HPDE6-E6E7 (cell line): ENCODE measurements at regions not wholly inside any gene's neighbourhood (a gene's known extent, or its start where the extent isn't known, plus 50 kb on each side); places are given as distances from the start of the nearest gene placed in this dataset.
"Not testable (repeated sequence)": the region's sequence is repeated elsewhere in the genome, so short reads cannot be mapped to it uniquely, and the experiment has no call there.

Source experiments
- DNase-seq: peaks from one replicate; pipeline ENCODE4 v3.0.0; 2011; ENCODE audit warnings: missing footprints; ENCODE audit errors: extremely low spot score

- DNase-seq: no peak
Observed at GRCh38 chr2:122019724-122020123, 264.3 kb downstream of the TSN start.

- no peak for DNase-seq
Observed at GRCh38 chr2:122020377-122020776, 264.9 kb downstream of the TSN start.

GRCh38 chr2:122021941-122022340, 266.5 kb downstream of the TSN start:
- DNase-seq: no peak

- no peak for DNase-seq
Observed at GRCh38 chr2:122022531-122022930, 267.1 kb downstream of the TSN start.

- no peak for DNase-seq
Observed at GRCh38 chr2:122023059-122023864, 267.8 kb downstream of the TSN start.

GRCh38 chr2:122027510-122028217, 272.2 kb downstream of the TSN start:
- DNase-seq: no peak

GRCh38 chr2:122028371-122029100, 273.1 kb downstream of the TSN start:
- DNase-seq: peak; percentile 26

- DNase-seq: no peak
Observed at GRCh38 chr2:122029456-122029855, 274.0 kb downstream of the TSN start.

GRCh38 chr2:122029945-122030344, 274.5 kb downstream of the TSN start:
- DNase-seq: no peak

- DNase-seq: no peak
Observed at GRCh38 chr2:122031544-122032263, 276.3 kb downstream of the TSN start.

GRCh38 chr2:122032264-122032645, 276.8 kb downstream of the TSN start:
- DNase-seq: no peak

- DNase-seq: no peak
Observed at GRCh38 chr2:122033778-122034177, 278.3 kb downstream of the TSN start.

GRCh38 chr2:122034344-122034743, 278.9 kb downstream of the TSN start:
- no peak for DNase-seq

- DNase-seq: no peak
Observed at GRCh38 chr2:122034777-122035176, 279.3 kb downstream of the TSN start.

- not testable (repeated sequence) for DNase-seq
Observed at GRCh38 chr2:122038816-122039215, 283.4 kb downstream of the TSN start.

GRCh38 chr2:122041455-122041854, 286.0 kb downstream of the TSN start:
- no peak for DNase-seq

GRCh38 chr2:122051659-122052058, 296.2 kb downstream of the TSN start:
- not testable (repeated sequence) for DNase-seq

- no peak for DNase-seq
Observed at GRCh38 chr2:122055521-122055931, 300.1 kb downstream of the TSN start.

GRCh38 chr2:122056853-122057252, 301.4 kb downstream of the TSN start:
- no peak for DNase-seq

- no peak for DNase-seq
Observed at GRCh38 chr2:122061206-122061605, 305.8 kb downstream of the TSN start.

- DNase-seq: no peak
Observed at GRCh38 chr2:122061831-122062230, 306.4 kb downstream of the TSN start.

- DNase-seq: no peak
Observed at GRCh38 chr2:122062506-122062905, 307.1 kb downstream of the TSN start.
